Stimulated activated memory B cell treated with anti-CD40 and anti-IgM and Interleukin-4, amounts not matched to agents 10 μg/mL and 1 μg/mL and 100 μg/mL, for 72 hours (primary cell): ENCODE measurements at regions not wholly inside any gene's neighbourhood (a gene's known extent, or its start where the extent isn't known, plus 50 kb on each side); places are given as distances from the start of the nearest gene placed in this dataset.
"Not testable (repeated sequence)": the region's sequence is repeated elsewhere in the genome, so short reads cannot be mapped to it uniquely, and the experiment has no call there.

Experiments used
- ATAC-seq: fragments of 150-1000 bp; cut with Tn5 transposase; 2 replicates; pipeline ENCODE4 v1.10.0; 2021
- H3K27ac Mint-ChIP-seq: one replicate; pipeline ENCODE4 v1.8.0; 2022; ENCODE audit warnings: mild to moderate bottlenecking, mixed read lengths
- H3K27me3 Mint-ChIP-seq: one replicate; pipeline ENCODE4 v1.8.0; 2022; ENCODE audit warnings: mixed read lengths
- H3K36me3 Mint-ChIP-seq: one replicate; pipeline ENCODE4 v1.8.0; 2022; ENCODE audit warnings: mixed read lengths
- H3K4me1 Mint-ChIP-seq: one replicate; pipeline ENCODE4 v1.8.0; 2022; ENCODE audit warnings: mixed read lengths
- H3K4me3 Mint-ChIP-seq: one replicate; pipeline ENCODE4 v1.8.0; 2022; ENCODE audit warnings: mild to moderate bottlenecking, moderate library complexity, mixed read lengths
- H3K9me3 Mint-ChIP-seq: one replicate; pipeline ENCODE4 v1.8.0; 2022; ENCODE audit warnings: mixed read lengths

DNA sequence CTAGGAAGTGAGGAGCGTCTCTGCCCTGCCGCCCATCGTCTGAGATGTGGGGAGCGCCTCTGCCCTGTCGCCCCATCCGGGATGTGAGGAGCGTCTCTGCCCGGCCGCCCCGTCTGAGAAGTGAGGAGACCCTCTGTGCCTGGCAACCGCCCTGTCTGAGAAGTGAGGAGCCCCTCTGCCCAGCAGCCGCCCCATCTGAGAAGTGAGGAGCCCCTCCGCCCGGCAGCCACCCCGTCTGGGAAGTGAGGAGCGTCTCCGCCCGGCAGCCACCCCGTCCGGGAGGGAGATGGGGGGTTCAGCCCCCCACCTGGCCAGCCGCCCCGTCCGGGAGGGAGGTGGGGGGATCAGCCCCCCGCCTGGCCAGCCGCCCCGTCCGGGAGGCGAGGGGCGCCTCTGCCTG is 840.5 kb upstream of the CHORDC1 start:
- H3K36me3 Mint-ChIP-seq, ATAC-seq, H3K27ac Mint-ChIP-seq, H3K27me3 Mint-ChIP-seq, H3K4me1 Mint-ChIP-seq, H3K4me3 Mint-ChIP-seq, H3K9me3 Mint-ChIP-seq: not testable (repeated sequence)

DNA sequence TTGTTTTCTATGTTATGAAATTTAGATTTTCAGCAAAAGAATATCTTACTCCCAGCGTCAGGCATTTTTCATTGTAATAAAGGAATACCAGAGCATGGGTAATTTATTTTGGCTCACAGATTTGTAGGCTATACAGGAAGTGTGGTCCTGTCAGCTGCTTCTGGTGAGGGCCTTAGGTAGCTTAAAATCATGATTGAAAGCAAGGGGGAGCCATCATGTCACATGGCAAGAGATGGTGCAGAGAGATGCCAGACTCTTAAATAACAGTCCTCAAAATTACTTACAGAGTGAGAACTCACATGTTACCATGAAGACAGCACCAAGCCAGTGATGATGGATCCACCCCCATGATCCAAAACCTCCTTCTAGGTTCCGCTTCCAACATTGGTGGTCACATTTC is 825.0 kb upstream of the CHORDC1 start:
- Mint-ChIP-seq H3K27me3 (no peaks in the 10 kb centered on the region), H3K4me3 (no peak overlapping the region), H3K27ac (no peak overlapping the region), H3K9me3 (peaks cover 3% of the 10 kb centered on the region), H3K36me3 (no peaks in the 10 kb centered on the region), H3K4me1 (no peaks in the 10 kb centered on the region)
- no peak for ATAC-seq

DNA sequence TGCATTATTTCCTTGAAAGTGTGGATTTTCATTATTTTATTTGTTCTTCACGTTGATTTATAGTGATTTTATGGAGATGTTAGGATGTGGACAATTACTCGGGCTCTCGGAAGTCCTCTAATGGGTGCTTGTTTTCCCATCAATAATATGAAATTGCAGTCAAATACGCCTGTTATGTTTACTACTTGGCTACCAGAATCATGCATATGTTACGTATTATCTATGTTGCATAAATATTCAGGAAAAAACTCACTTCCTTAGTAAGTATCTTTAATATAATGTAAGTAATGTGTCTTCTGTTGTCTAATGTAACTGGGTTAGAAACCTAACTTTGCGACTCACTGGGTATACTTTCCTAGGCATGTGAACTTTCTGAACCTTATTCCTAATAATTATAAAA is 823.4 kb upstream of the CHORDC1 start:
- Mint-ChIP-seq H3K27ac (no peak overlapping the region), H3K4me1 (no peaks in the 10 kb centered on the region), H3K36me3 (no peaks in the 10 kb centered on the region), H3K9me3 (peaks cover 5% of the 10 kb centered on the region), H3K4me3 (no peak overlapping the region), H3K27me3 (no peaks in the 10 kb centered on the region)
- ATAC-seq = no peak

DNA sequence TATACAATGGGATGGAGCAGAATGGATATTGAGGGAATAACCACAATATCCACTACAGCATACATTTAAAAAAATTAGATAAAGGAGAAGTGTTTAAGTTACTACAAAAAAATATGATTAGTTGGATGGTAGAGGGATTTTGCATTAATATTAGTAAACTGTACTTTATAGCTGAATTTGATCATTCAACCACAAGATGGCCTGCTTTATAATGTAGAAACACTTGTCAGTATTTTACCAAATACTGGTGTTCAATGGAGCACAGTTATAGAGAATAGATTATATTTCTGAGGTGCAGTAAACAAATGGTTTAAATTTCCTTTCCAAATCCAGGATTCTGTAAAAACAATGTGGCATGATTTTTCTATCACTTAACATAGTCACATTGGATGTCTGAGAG is 818.8 kb upstream of the CHORDC1 start:
- H3K27me3 Mint-ChIP-seq = no peaks in the 10 kb centered on the region
- H3K9me3 Mint-ChIP-seq = peaks cover 16% of the 10 kb centered on the region
- H3K36me3 Mint-ChIP-seq = no peaks in the 10 kb centered on the region
- no peaks in the 10 kb centered on the region for H3K4me1 Mint-ChIP-seq
- no peak overlapping the region for H3K4me3 Mint-ChIP-seq
- H3K27ac Mint-ChIP-seq = no peak overlapping the region
- ATAC-seq = no peak

DNA sequence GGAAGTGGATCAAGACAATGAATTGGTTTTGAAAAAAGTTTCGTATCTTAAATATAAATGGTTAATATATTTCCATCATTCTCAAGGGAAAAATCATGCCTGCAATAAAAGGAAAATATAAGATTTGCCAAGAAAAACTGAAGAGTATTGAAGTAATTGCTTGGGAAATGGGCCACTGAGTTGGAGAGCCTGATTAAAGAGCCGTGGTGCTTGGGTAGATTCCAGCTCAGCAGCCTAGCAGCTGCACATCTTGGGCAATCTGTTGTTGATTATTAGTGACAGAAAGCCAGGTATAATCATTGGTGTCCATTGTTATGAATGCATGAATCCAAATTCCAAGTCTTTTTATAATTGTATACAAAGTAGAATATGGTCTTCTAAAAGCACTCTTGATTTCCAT is 800.9 kb upstream of the CHORDC1 start:
- H3K36me3 Mint-ChIP-seq = no peaks in the 10 kb centered on the region
- no peaks in the 10 kb centered on the region for H3K9me3 Mint-ChIP-seq
- no peaks in the 10 kb centered on the region for H3K4me1 Mint-ChIP-seq
- H3K27ac Mint-ChIP-seq = no peak overlapping the region
- no peaks in the 10 kb centered on the region for H3K27me3 Mint-ChIP-seq
- no peak for ATAC-seq
- no peak overlapping the region for H3K4me3 Mint-ChIP-seq

DNA sequence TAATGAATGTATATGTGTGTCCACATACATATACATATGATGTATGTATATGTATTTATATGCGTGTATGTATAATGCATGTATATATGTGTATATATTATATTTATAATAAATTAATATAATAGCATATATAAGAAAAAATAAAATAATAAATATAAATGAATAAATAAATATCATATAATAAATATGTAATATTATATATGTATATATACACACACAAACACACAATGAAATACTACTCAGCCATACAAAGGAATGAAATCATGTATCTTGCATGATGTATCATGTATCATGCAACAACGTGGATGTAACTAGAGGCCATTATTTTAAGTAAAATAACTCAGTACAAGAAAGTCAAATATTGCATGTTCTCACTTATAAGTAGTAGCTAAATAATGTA is 788.7 kb upstream of the CHORDC1 start:
- no peak overlapping the region for H3K4me3 Mint-ChIP-seq
- H3K4me1 Mint-ChIP-seq = no peaks in the 10 kb centered on the region
- no peak for ATAC-seq
- no peaks in the 10 kb centered on the region for H3K36me3 Mint-ChIP-seq
- H3K9me3 Mint-ChIP-seq = peaks cover 3% of the 10 kb centered on the region
- no peak overlapping the region for H3K27ac Mint-ChIP-seq
- no peaks in the 10 kb centered on the region for H3K27me3 Mint-ChIP-seq

DNA sequence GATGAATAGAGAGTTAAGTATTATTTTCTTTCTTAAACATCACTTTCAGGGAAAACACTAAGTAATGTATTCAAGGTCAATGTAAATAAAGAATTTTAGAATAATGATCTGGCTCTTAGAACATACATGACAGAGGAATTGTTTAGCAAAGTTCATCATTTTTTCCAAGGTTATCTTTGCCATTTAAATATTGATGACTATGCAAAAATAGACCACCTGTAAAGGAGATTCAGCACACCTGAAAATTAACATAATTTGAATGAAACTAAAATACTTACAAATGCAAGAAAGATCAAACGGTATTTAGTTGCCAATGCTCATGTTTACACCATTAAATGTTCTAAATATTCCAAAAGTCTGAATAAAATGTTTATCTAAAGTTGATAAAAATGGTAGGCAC is 782.6 kb upstream of the CHORDC1 start:
- H3K9me3 Mint-ChIP-seq = peaks cover 5% of the 10 kb centered on the region
- no peak overlapping the region for H3K27ac Mint-ChIP-seq
- H3K4me1 Mint-ChIP-seq = no peaks in the 10 kb centered on the region
- no peaks in the 10 kb centered on the region for H3K27me3 Mint-ChIP-seq
- H3K36me3 Mint-ChIP-seq = no peaks in the 10 kb centered on the region
- no peak for ATAC-seq
- H3K4me3 Mint-ChIP-seq = no peak overlapping the region

DNA sequence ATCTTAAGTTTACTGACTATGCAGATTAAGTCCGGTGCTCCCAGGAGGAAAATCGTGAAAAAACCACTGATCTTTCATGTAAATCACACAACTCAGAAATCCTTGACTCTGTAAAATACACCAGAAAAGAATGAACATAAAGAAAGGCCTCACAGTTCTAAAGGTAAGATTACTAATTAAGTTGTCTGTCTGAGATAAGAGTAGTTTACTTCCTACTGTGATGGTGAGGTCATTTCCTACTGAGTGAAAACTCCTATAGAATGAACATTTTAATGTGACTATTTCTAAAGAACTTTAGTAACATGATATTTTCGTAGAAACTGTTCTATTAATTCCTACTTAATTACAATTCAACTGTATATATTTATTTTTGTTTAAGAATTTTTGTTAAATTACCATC is 774.4 kb upstream of the CHORDC1 start:
- Mint-ChIP-seq H3K36me3 (no peaks in the 10 kb centered on the region), H3K27ac (no peak overlapping the region), H3K4me3 (no peak overlapping the region), H3K9me3 (peaks cover 5% of the 10 kb centered on the region), H3K4me1 (no peaks in the 10 kb centered on the region), H3K27me3 (no peaks in the 10 kb centered on the region)
- no peak for ATAC-seq

DNA sequence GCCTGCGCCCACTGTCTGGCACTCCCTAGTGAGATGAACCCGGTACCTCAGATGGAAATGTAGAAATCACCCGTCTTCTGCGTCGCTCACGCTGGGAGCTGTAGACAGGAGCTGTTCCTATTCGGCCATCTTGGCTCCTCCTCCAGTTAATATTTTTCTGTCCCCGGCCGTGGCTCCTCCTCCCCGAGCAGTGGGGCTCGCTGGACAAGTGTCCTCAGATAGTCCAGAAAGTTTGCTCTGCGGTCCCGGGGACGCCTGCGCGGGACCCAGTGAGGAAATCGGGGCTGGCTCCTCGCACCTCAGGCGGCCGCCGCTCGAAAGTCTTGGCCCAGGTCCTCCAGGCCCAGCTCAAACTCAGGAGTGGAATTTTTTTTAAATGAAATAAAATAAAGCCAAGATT is 749.3 kb upstream of the CHORDC1 start:
- H3K27me3 Mint-ChIP-seq, H3K36me3 Mint-ChIP-seq, H3K9me3 Mint-ChIP-seq, ATAC-seq, H3K4me3 Mint-ChIP-seq, H3K27ac Mint-ChIP-seq, H3K4me1 Mint-ChIP-seq: not testable (repeated sequence)

DNA sequence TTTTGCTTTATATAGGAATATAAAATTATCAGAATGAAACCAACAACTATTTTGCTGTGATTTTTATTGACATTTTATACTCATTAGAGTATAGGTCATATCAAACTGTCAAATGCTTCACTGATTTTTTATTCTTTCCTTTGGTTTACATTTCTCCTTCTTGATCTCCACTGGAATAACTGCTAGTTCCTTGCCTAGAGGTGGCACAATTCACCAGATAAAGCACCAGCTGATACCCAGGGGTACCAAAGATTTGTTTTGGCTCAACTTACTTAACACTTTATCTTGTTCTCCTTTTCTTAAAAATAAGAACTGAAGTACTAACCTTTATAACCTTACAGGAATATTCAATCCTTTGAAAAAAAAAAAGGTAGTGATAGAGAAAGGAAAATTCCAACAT is 725.1 kb upstream of the CHORDC1 start:
- Mint-ChIP-seq H3K27me3 (no peaks in the 10 kb centered on the region), H3K27ac (no peak overlapping the region), H3K9me3 (no peaks in the 10 kb centered on the region), H3K4me3 (no peak overlapping the region), H3K36me3 (no peaks in the 10 kb centered on the region), H3K4me1 (no peaks in the 10 kb centered on the region)
- ATAC-seq = no peak

DNA sequence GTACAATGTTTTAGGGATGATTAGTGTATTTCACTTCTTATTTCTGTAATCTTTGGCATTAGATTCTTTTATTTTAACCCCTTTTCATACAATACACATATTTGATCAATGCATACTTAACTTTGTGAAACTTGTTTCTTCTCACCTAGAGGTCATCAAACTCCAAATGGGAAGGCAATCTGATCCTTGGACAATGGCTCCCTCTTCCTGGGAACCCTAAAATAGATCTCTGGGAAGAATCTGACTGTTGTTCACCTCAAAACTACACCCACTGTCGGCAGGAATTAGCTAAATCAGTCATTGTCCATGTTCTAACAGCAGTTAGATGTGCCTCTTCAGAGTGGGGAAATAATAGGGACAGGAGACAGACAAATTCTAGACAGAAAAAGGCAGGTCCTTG is 707.4 kb upstream of the CHORDC1 start:
- Mint-ChIP-seq H3K4me1 (no peaks in the 10 kb centered on the region), H3K27ac (no peak overlapping the region), H3K9me3 (peaks cover 4% of the 10 kb centered on the region), H3K36me3 (no peaks in the 10 kb centered on the region), H3K27me3 (no peaks in the 10 kb centered on the region), H3K4me3 (no peak overlapping the region)
- no peak for ATAC-seq

DNA sequence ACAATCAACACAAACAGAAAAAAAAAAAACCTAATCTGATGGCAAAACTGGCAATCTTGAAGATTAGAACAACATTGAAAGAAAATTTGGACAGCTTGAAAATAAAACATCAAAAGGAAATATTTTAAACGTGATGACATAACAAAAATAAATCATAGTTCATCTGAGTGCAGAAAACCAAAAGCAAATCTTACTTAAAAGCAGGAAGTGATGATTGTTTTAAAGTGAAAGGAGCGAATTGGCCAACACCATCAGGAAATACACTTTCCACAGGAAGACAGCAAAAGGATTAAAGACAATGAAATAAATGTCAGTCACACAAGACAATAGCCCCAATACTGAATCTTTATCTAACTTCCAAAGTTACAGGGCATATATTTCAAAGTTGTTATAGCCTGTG is 696.5 kb upstream of the CHORDC1 start:
- Mint-ChIP-seq H3K4me3 (no peak overlapping the region), H3K27me3 (no peaks in the 10 kb centered on the region), H3K9me3 (no peaks in the 10 kb centered on the region), H3K27ac (no peak overlapping the region), H3K36me3 (no peaks in the 10 kb centered on the region), H3K4me1 (no peaks in the 10 kb centered on the region)
- no peak for ATAC-seq

DNA sequence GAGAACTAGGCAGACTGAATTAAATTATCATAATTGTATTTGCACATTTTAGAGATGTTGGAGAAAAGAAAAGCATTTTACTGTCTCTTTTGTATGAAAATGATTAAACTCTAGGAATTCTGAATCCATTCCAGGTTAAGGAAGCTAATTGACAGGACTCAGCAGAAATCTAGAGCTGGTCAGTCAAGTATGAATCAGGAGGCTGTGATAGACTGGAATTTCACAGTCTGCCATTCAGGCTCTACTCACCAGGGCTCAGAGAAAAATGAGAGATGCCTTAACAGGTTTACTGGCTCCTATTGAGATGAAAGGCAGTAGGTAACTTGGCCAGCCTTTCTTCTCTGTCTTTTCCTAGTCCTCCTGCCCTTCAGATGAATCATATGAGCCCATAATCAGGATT is 693.9 kb upstream of the CHORDC1 start:
- Mint-ChIP-seq H3K36me3 (no peaks in the 10 kb centered on the region), H3K27ac (no peak overlapping the region), H3K4me1 (no peaks in the 10 kb centered on the region), H3K27me3 (no peaks in the 10 kb centered on the region), H3K4me3 (no peak overlapping the region), H3K9me3 (no peaks in the 10 kb centered on the region)
- ATAC-seq = no peak

DNA sequence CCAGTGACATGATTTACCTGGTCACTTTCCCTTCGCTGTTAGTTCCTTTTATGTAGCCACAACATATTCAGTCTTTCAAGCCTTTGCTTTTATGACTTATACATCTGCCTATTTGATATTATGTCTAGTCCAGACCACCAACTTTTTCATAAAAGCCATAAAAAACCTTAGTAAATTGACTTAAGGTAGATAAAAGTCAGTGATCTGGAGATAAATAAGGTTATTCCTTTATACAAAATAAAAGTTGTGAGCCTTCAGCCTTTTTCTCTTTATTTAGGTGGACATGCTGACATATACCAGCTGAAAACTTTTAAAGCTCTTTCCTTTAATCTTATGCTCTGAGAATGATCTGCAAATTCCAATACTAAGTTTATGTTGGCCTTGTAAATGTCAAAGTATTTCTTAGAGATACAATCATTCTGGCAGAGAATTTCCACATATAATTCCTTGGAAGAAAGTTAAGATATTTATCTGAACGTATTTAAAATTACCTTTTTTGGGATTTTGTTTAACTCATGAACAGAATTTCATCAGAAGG is 690.4 kb upstream of the CHORDC1 start:
- H3K4me1 Mint-ChIP-seq = no peaks in the 10 kb centered on the region
- H3K27me3 Mint-ChIP-seq = no peaks in the 10 kb centered on the region
- no peak overlapping the region for H3K4me3 Mint-ChIP-seq
- no peak overlapping the region for H3K27ac Mint-ChIP-seq
- no peaks in the 10 kb centered on the region for H3K36me3 Mint-ChIP-seq
- peaks cover 6% of the 10 kb centered on the region for H3K9me3 Mint-ChIP-seq
- no peak for ATAC-seq

DNA sequence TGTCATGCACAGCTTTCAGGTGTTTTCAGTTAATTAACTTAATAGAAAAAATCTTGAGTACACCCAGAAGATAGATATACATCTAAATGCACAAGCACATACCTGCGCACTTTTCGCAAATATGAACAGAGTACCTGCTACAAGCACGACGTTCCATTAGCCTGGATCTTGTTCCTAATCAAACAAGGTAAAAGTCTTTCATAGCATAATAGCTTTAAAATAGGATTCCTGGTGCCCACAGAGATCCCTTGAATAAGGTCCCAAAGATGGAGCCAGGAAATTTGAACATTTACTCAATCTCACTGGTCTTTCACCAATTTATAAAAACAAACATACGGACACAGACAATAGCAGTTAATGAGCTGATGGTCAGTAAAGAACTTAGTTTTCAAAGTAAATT is 689.8 kb upstream of the CHORDC1 start:
- Mint-ChIP-seq H3K9me3 (peaks cover 6% of the 10 kb centered on the region), H3K4me3 (no peak overlapping the region), H3K27ac (no peak overlapping the region), H3K27me3 (no peaks in the 10 kb centered on the region), H3K4me1 (no peaks in the 10 kb centered on the region), H3K36me3 (no peaks in the 10 kb centered on the region)
- no peak for ATAC-seq

DNA sequence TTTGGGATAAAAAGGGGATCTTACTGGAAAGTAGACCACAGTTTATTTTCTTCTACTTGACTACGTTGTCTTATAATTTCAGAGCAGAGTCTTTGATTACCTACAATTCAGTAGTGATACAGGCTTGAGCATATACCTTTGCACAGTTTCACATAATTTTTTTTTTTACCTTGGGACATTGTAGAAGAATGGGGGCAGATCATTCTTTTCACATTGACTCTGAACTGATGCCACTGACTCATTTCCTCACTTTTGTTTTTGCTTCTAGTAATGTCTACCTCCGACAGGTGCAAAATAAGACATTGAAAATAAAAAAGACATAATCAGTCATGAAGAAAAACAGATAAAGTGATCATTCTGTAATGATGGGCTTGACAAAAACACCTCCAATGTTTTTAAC is 688.3 kb upstream of the CHORDC1 start:
- Mint-ChIP-seq H3K36me3 (no peaks in the 10 kb centered on the region), H3K4me3 (no peak overlapping the region), H3K4me1 (no peaks in the 10 kb centered on the region), H3K9me3 (peaks cover 6% of the 10 kb centered on the region), H3K27ac (no peak overlapping the region), H3K27me3 (no peaks in the 10 kb centered on the region)
- ATAC-seq = no peak

DNA sequence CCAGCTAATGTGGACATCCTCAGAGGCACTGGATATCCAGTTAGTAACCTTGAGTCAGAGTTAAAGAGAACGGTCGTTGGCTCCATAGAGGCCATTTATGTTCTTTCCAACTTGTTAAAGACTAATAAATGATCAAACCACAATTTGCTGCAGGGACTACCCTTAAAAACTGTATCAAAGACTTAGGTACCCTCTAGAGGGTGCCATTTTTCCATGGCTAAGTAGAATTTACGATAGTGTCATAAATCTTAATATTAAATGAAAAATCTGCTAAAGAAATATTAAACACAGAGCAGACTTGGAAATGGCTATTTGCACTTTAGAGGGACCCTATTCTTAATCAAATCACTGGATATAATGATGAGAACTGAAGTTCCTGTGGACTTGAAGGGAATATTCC is 685.2 kb upstream of the CHORDC1 start:
- H3K4me3 Mint-ChIP-seq = no peak overlapping the region
- H3K9me3 Mint-ChIP-seq = peaks cover 6% of the 10 kb centered on the region
- ATAC-seq = no peak
- H3K36me3 Mint-ChIP-seq = no peaks in the 10 kb centered on the region
- H3K27ac Mint-ChIP-seq = no peak overlapping the region
- H3K27me3 Mint-ChIP-seq = no peaks in the 10 kb centered on the region
- no peaks in the 10 kb centered on the region for H3K4me1 Mint-ChIP-seq
